ENCODE measurements at regions not wholly inside any gene's neighbourhood (a gene's known extent, or its start where the extent isn't known, plus 50 kb on each side); places are given as distances from the start of the nearest gene placed in this dataset.

GRCh38 chr7:80403686-80404241 lies 108.1 kb downstream of the GNAT3 start:
- no peak for DNase-seq (ENCODE audit: low spot score)

DNA sequence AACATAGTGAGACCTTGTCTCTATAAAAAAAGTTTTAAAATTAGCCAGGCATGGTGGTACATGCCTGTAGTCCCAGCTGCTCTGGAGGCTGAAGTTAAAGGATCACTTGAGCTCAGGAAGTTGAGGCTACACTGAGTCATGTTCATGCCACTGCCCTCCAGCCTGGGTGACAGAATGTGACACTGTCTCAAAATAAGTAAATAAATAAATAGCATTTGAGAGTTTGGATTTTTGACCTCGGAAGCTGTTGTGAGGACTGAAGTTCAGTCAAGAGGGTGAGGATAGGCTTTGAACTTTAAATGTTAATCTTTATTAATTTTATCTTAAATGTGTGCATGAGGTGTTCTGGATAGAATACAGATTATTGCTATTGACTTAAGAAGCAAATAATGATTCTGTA lies 110.2 kb downstream of the GNAT3 start:
- DNase-seq (ENCODE audit: low spot score): no peak

DNA sequence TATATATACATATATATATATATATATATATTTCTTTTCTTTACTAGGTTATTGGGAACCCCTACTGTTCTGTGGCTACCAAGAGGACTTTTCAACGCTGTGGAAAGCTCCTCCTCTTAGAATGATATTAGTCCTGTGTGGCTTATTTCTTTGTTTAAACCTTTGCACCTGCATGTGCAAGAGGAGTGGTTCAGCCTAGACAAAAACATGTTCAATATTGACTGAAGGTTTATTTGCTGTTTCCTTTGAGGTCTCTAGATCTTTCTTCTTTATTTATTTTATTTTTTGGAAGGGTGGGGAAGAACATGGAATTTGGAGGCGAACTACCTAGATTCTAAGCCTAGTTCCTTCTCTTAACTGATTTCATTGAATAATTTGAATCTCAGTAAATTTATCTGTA lies 118.1 kb downstream of the GNAT3 start:
- no peak for DNase-seq (ENCODE audit: low spot score)

GRCh38 chr7:80392229-80393169 lies 119.4 kb downstream of the GNAT3 start:
- no peak for DNase-seq (ENCODE audit: low spot score)

DNA sequence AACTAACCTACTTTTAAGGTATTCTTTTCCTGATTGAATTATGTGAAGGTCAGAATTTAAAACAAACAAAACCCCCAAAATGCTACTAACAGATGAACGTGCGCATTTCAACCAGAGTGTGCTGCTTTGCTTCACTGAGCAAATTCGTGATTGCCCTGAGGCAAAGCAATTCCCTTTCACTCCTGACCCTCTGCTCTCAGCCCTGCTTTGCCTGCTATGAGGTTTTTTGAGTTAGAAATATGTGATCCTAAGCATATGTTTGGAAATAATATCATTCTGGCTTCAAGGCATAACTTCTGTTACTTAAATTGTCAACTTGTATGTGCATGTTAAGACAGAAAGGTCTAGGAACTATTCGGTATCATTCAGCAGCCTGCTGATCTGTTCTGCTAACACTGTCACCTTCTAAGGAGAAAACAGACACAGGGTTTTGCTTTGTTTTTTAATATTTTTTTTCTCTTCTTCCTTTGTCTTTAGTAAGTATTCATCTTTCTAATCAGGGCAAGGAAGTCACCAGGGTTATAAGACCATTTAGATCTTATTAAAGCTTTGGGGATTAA lies 124.2 kb downstream of the GNAT3 start:
- DNase-seq (ENCODE audit: low spot score): no peak

DNA sequence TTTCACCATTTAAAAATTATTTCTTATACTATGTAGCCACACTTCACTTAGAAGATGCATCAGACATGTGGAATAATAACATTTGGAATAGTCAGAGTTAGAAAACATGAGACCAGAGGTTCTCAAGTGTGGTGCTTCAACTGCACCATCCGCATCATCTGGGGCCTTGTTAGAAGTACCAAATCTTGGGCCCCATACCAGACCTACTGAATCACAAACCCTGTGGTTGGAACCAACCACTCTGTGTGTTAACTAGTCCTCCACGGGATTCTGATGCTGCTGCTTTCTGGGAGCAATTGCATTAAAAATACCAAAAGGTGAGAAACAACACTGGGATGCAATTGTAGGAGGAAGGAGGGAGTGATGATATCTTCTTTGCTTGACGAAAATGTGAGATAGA lies 125.2 kb downstream of the GNAT3 start:
- no peak for DNase-seq (ENCODE audit: low spot score)

DNA sequence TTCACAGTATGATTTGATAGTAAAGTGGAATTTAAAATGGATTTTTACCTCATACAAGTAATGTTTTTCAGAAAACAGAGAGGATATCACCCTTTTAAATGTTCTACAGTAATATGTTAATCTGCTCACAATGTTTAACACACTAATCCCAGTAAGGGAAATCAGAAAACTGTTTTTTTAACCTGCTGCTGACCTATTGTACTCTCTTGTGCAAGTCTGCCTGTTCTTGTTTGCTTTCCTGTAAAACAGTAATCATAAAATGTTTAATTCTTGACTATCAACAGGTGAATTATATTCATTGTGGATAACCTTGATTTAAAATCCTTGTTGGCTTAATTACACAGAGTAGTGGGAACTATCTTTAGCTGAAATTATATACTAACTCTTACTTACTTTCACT lies 126.4 kb downstream of the GNAT3 start:
- no peak for DNase-seq (ENCODE audit: low spot score)

GRCh38 chr7:80380957-80381356 lies 130.9 kb downstream of the GNAT3 start:
- no peak for DNase-seq (ENCODE audit: low spot score)

DNA sequence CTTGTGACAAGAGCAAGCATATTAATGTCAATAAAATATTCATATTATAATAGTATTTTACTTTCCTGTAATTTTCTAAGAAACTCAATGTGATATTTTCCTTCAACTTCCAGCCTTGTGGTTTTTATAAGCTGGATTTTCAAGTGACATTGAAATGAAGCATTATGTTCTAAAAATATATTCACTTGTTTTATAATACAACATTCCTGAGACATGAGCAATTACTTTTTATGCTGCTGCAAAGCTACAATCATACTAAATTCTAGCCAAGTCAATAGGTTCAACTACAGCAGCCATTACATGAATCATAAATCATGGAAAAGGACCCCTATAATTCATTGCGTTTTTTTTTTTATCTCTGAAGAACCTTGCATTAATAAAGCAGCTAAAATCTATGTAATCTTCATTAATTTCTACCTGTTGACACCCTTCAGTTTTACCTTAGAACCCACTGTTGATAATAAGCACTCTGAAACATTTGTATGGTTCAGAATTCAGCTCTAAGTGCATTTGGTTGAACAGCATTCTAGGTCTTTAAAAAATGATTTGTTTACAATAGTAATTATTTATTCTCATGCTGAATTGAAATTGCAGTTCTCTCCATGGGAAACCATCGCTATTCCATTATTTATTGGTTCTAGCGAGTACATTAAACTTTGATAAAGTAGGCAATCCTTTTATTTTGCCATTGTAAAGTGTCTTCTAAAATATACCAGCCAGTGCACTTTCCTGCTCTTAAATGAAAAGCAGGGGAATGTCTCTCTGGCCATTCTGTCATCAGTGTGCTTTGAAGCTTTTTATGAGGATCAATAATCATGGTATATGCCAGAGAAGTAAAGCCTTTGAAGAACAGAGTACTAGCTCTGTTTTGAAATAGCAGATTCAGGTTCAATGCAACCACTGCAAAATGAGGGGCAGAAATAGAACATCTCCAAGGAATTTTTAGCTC lies 132.6 kb downstream of the GNAT3 start:
- peak; percentile 28 for DNase-seq (ENCODE audit: low spot score)

DNA sequence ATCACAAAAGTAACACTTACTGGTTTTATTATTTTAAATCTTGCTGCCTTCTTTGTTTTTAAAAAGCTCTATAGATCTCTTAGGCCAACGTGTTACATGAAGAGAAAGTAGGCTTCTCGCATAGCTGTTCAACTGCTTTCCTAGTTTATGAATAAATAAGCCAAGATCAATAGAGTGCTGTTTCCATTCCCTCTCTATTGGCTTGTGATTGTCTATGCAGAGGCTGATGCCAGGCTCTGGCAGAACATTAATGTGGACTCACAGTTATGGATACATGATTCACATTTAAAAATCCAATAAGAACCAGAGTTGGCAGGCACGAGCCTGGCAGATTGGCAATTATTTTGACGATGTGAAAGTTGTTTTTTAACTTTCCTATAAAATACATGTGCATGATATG lies 137.5 kb downstream of the GNAT3 start:
- no peak for DNase-seq (ENCODE audit: low spot score)

GRCh38 chr7:80373429-80374032 lies 138.3 kb downstream of the GNAT3 start:
- no peak for DNase-seq (ENCODE audit: low spot score)

GRCh38 chr7:80372415-80372814 lies 139.4 kb downstream of the GNAT3 start:
- DNase-seq (ENCODE audit: low spot score): peak; percentile 27

GRCh38 chr7:80370587-80370986 lies 141.3 kb downstream of the GNAT3 start:
- no peak for DNase-seq (ENCODE audit: low spot score)

- DNase-seq (ENCODE audit: low spot score): no peak
These were observed 142.5 kb downstream of the GNAT3 start for GRCh38 chr7:80369321-80369720.

DNA sequence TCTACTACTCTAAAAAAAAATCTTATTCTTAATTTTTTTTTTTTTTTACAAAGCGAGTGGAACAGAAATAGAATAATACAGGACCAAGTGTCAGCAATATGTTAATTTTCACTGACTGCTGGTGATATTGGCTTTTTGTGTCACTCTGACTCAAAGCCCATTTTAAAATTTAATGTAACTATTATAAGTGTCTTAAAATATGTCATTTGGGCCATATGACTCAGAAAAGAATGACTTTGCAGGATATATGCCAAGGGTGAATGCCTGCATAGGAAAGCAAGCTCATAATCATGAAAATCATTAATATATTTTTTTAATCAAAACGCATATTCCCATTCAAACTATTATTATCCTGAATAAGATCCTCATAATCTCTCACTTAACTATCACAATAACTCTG lies 149.2 kb downstream of the GNAT3 start:
- no peak for DNase-seq (ENCODE audit: low spot score)

DNA sequence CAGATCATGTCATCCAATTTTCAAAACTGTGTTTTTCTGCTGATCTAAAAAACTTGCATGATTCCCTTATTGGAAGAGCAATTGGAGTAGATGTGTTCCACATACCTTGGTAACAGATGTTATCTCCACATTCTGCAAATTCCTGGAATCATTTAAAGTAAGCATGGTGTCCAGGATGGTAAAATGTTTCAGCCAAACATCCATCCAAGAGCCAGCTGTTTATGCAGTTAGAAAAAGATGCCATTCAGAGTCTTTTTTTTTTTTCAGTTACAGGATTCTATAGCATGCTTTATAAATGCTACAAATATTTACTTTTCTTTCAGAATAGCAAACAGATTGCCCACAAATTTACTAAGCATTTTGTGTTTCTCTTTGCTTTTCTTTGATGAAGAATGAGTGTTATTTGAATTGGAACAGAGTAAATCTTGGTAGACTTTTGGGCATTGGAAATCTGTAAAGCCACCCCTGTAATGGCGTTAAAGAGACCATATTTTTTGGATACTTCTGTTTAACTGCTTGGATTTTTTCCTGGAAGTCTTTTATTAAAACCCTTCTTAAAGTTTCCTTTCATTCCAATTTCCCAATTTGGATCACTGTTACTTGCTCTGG lies 149.8 kb downstream of the GNAT3 start:
- no peak for DNase-seq (ENCODE audit: low spot score)

- no peak for DNase-seq (ENCODE audit: low spot score)
These were observed 152.4 kb downstream of the GNAT3 start for GRCh38 chr7:80359476-80359875.

DNA sequence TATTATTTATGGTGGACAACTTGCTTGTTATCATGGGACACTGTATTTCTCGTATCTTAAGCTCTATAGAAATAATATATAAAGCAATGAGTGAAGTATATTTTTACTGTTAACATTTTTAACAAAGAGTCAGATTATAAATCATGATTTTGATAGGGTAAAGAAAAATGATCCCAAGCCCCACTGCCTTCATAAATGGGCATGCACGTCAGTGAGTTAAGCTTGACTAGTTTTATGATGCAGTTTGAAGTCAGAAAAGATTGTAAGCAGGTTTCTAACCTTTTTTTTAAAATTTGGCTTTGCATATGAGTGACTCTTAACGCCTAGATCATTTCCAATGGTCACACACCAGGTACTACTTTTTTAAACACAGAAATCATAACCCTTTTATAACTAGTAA lies 152.8 kb downstream of the GNAT3 start:
- DNase-seq (ENCODE audit: low spot score): no peak

GRCh38 chr7:80357530-80357929 lies 154.3 kb downstream of the GNAT3 start:
- no peak for DNase-seq (ENCODE audit: low spot score)

DNA sequence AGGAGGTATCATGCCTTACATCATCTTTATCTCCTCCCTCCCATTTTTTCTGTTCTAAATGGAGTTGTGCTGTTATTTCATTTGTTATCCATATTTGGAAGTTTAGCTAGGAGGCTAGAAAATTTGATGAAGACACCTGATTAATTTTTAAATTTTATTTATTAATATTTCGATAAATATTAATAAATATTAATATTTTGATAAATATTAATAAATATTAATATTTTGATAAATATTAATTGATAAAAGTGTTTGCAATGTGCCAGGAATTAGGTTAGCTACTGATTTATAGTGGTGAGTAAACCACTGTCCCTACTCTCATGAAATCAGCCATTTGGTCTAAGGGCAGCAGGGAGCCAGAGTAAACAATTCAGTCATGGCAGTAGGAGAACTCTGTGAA lies 161.4 kb downstream of the GNAT3 start:
- no peak for DNase-seq (ENCODE audit: low spot score)

DNA sequence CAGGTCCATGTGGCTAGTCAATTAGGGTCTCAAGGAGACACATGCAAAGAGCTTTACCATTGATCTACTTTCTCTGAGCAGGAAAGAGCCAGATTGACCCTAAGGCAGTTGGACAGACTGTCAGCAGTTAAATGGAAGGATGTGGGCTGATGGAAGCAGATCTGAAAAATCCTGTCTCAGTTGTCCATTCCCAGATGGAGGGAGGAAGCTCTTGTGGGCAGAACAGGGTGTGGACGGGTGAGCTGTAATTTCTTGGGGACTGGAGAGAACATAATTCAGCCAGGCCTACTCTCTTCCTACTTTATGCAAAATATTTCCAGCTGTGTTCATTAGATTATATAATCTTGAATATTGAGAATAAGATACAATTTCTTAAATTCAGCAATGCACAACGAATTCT lies 163.6 kb downstream of the GNAT3 start:
- no peak for DNase-seq (ENCODE audit: low spot score)
